ENCODE measurements at regions not wholly inside any gene's neighbourhood (a gene's known extent, or its start where the extent isn't known, plus 50 kb on each side); places are given as distances from the start of the nearest gene placed in this dataset.

GRCh38 chrX:1910207-1910470 lies 295.3 kb downstream of the ASMT start:
- no peak for TF ChIP-seq CTCF (IDR thresholded peaks at IDR 0.05)
- no peak for TF ChIP-seq POLR2A (IDR thresholded peaks at IDR 0.05)
